ENCODE measurements at regions not wholly inside any gene's neighbourhood (a gene's known extent, or its start where the extent isn't known, plus 50 kb on each side); places are given as distances from the start of the nearest gene placed in this dataset.

- CTCF ChIA-PET, result interaction anchor here (1.6 kb wide), 1 partner anchor 29 kb away, joined by 4 read pairs; no protein-coding TSS in a partner anchor
- no peak for DNase-seq (ENCODE audit: extremely low spot score)
- no peak for TF ChIP-seq CTCF (IDR thresholded peaks at IDR 0.05; ENCODE audit: control extremely low read depth, extremely low read depth, low read depth, missing control alignments)
- POLR2A ChIA-PET, result no interaction called here
Observed at GRCh38 chr6:112649853-112650252, 302.7 kb downstream of the RFPL4B start.

GRCh38 chr6:112651239-112651638 lies 304.1 kb downstream of the RFPL4B start:
- CTCF ChIA-PET, result interaction anchor here (1.0 to 1.6 kb wide), 2 partner anchors 28 to 30 kb away, joined by 3 to 4 read pairs; no protein-coding TSS in a partner anchor
- no peak for TF ChIP-seq CTCF (IDR thresholded peaks at IDR 0.05; ENCODE audit: control extremely low read depth, extremely low read depth, low read depth, missing control alignments)
- DNase-seq (ENCODE audit: extremely low spot score), result no peak
- POLR2A ChIA-PET, result no interaction called here

- POLR2A ChIA-PET, result no interaction called here
- DNase-seq (ENCODE audit: extremely low spot score), result no peak
- CTCF ChIA-PET, result interaction anchor here (1.1 kb wide), 1 partner anchor 13 kb away, joined by 3 read pairs; no protein-coding TSS in a partner anchor
- TF ChIP-seq CTCF (IDR thresholded peaks at IDR 0.05; ENCODE audit: control extremely low read depth, extremely low read depth, low read depth, missing control alignments), result no peak
Observed at GRCh38 chr6:112659912-112660311, 312.8 kb downstream of the RFPL4B start.

GRCh38 chr6:112660626-112661025 lies 313.5 kb downstream of the RFPL4B start:
- ChIA-PET CTCF (no interaction called here), POLR2A (no interaction called here)
- DNase-seq (ENCODE audit: extremely low spot score), result no peak
- no peak for TF ChIP-seq CTCF (IDR thresholded peaks at IDR 0.05; ENCODE audit: control extremely low read depth, extremely low read depth, low read depth, missing control alignments)

GRCh38 chr6:112663698-112664097 lies 316.6 kb downstream of the RFPL4B start:
- ChIA-PET POLR2A (no interaction called here), CTCF (no interaction called here)
- no peak for TF ChIP-seq CTCF (IDR thresholded peaks at IDR 0.05; ENCODE audit: control extremely low read depth, extremely low read depth, low read depth, missing control alignments)
- DNase-seq (ENCODE audit: extremely low spot score), result no peak

GRCh38 chr6:112665114-112665513 lies 318.0 kb downstream of the RFPL4B start:
- ChIA-PET CTCF (no interaction called here), POLR2A (no interaction called here)
- DNase-seq (ENCODE audit: extremely low spot score), result no peak
- no peak for TF ChIP-seq CTCF (IDR thresholded peaks at IDR 0.05; ENCODE audit: control extremely low read depth, extremely low read depth, low read depth, missing control alignments)

- POLR2A ChIA-PET, result no interaction called here
- no peak for DNase-seq (ENCODE audit: extremely low spot score)
- CTCF ChIA-PET, result interaction anchor here (1.2 kb wide), 1 partner anchor 49 kb away, joined by 3 read pairs; no protein-coding TSS in a partner anchor
- TF ChIP-seq CTCF (IDR thresholded peaks at IDR 0.05; ENCODE audit: control extremely low read depth, extremely low read depth, low read depth, missing control alignments), result no peak
Observed at GRCh38 chr6:112665815-112666214, 318.7 kb downstream of the RFPL4B start.

Data from GM10248 (cell line).